ENCODE measurements at regions not wholly inside any gene's neighbourhood (a gene's known extent, or its start where the extent isn't known, plus 50 kb on each side); places are given as distances from the start of the nearest gene placed in this dataset.
A peak's percentile ranks its signal among the peaks of the same experiment; 100 is the strongest.

GRCh38 chrX:128870361-128870760 is 652.9 kb downstream of the SMARCA1 start (continued):
- TF ChIP-seq HOXB5 (CRISPR knock-in tag; IDR thresholded peaks at IDR 0.05) (no peak), NPAS2 (CRISPR knock-in tag; IDR thresholded peaks at IDR 0.05; ENCODE audit: borderline replicate concordance) (no peak), KDM5A (IDR thresholded peaks at IDR 0.05) (no peak), ZC3H11A (IDR thresholded peaks at IDR 0.05) (no peak), HES2 (IDR thresholded peaks at IDR 0.05) (no peak), EHF (CRISPR knock-in tag; IDR thresholded peaks at IDR 0.05) (no peak), ESRRA (IDR thresholded peaks at IDR 0.05; ENCODE audit: borderline replicate concordance, low read length) (no peak), KDM1A (IDR thresholded peaks at IDR 0.05; ENCODE audit: low read depth) (no peak)
- TF ChIP-seq, protein P1, sequence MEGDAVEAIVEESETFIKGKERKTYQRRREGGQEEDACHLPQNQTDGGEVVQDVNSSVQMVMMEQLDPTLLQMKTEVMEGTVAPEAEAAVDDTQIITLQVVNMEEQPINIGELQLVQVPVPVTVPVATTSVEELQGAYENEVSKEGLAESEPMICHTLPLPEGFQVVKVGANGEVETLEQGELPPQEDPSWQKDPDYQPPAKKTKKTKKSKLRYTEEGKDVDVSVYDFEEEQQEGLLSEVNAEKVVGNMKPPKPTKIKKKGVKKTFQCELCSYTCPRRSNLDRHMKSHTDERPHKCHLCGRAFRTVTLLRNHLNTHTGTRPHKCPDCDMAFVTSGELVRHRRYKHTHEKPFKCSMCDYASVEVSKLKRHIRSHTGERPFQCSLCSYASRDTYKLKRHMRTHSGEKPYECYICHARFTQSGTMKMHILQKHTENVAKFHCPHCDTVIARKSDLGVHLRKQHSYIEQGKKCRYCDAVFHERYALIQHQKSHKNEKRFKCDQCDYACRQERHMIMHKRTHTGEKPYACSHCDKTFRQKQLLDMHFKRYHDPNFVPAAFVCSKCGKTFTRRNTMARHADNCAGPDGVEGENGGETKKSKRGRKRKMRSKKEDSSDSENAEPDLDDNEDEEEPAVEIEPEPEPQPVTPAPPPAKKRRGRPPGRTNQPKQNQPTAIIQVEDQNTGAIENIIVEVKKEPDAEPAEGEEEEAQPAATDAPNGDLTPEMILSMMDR (IDR thresholded peaks at IDR 0.05) = no peak
- TF ChIP-seq, protein P2, sequence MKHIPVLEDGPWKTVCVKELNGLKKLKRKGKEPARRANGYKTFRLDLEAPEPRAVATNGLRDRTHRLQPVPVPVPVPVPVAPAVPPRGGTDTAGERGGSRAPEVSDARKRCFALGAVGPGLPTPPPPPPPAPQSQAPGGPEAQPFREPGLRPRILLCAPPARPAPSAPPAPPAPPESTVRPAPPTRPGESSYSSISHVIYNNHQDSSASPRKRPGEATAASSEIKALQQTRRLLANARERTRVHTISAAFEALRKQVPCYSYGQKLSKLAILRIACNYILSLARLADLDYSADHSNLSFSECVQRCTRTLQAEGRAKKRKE (CRISPR knock-in tag; IDR thresholded peaks at IDR 0.05; ENCODE audit: low read depth) = no peak

- TF ChIP-seq POLR2AphosphoS2 (conservative IDR thresholded peaks at IDR 0.05; ENCODE audit: low read length) (no peak), CHD2 (IDR thresholded peaks at IDR 0.05; ENCODE audit: low read length, partially characterized antibody) (no peak), MYC (IDR thresholded peaks at IDR 0.05; ENCODE audit: borderline replicate concordance, low read length) (no peak), RARB (CRISPR knock-in tag; IDR thresholded peaks at IDR 0.05) (no peak), NR3C1 (IDR thresholded peaks at IDR 0.05) (no peak), EP300 (IDR thresholded peaks at IDR 0.05) (no peak), JUNB (IDR thresholded peaks at IDR 0.05) (no peak), MAZ (IDR thresholded peaks at IDR 0.05; ENCODE audit: borderline replicate concordance, low read depth, low read length) (no peak), SMC3 (IDR thresholded peaks at IDR 0.05) (no peak), HMGXB4 (CRISPR knock-in tag; IDR thresholded peaks at IDR 0.05; ENCODE audit: borderline replicate concordance) (no peak), EHMT2 (IDR thresholded peaks at IDR 0.05; ENCODE audit: low read depth) (no peak)
- FAIRE-seq (peak; percentile 79), ATAC-seq (no peak), DNase-seq (ENCODE audit: low read depth in 1 of 2, low spot score in 1 of 2) (no peak)
- ChIA-PET CTCF (no interaction called here), POLR2A (no interaction called here)
- Histone ChIP-seq H3K27ac (no peak overlapping the region), H3K4me2 (no peak overlapping the region), H3K9me3 (no peaks in the 10 kb centered on the region), H3K4me1 (no peaks in the 10 kb centered on the region), H3K4me3 (no peak overlapping the region)
- 33% methylated on average over 2 of the region's 2 CpGs for WGBS (ENCODE audit: missing lambda C conversion rate)
Measured at GRCh38 chrX:128862557-128862956, 660.7 kb downstream of the SMARCA1 start.

DNA sequence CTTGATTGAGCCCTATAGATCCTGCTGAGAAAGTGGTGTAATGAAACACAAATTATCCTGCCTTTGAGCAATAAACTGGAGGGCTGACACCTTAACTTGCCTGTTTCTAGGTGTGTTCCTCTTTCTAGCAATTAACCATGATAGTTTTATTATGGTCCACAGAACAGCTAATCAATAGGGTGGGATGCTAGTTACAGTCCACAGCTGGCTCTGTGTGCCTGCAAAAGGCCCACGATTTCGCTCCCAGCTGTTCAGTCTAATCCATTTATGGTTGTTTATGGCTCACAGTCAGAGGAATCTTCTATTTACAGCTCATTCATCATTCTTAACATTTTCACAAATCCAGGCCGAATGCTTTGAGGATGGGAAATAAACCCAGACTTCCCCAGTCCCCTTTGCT is 674.9 kb downstream of the SMARCA1 start:
- Histone ChIP-seq H3K4me2 (no peak overlapping the region), H3K9me3 (no peaks in the 10 kb centered on the region), H3K4me1 (no peaks in the 10 kb centered on the region), H3K27ac (no peak overlapping the region), H3K4me3 (no peak overlapping the region)
- DNase-seq (ENCODE audit: low read depth in 1 of 2, low spot score in 1 of 2) (no peak), ATAC-seq (no peak), FAIRE-seq (no peak)
- ChIA-PET POLR2A (no interaction called here), CTCF (no interaction called here)
- TF ChIP-seq FOSB (CRISPR knock-in tag; IDR thresholded peaks at IDR 0.05) = no peak
- no peak for TF ChIP-seq RARB (CRISPR knock-in tag; IDR thresholded peaks at IDR 0.05)
- no peak for TF ChIP-seq TP53 (CRISPR knock-in tag; IDR thresholded peaks at IDR 0.05)
- TF ChIP-seq, protein P3, sequence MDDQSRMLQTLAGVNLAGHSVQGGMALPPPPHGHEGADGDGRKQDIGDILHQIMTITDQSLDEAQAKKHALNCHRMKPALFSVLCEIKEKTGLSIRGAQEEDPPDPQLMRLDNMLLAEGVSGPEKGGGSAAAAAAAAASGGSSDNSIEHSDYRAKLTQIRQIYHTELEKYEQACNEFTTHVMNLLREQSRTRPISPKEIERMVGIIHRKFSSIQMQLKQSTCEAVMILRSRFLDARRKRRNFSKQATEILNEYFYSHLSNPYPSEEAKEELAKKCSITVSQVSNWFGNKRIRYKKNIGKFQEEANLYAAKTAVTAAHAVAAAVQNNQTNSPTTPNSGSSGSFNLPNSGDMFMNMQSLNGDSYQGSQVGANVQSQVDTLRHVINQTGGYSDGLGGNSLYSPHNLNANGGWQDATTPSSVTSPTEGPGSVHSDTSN (IDR thresholded peaks at IDR 0.05) = no peak
- TF ChIP-seq HEYL (CRISPR knock-in tag; IDR thresholded peaks at IDR 0.05) = no peak
- no peak for TF ChIP-seq RAD21 (conservative IDR thresholded peaks at IDR 0.05 in 1 of 2, IDR thresholded peaks at IDR 0.05 in 1 of 2)
- no peak for TF ChIP-seq REST (IDR thresholded peaks at IDR 0.05)
- TF ChIP-seq SREBF2 (IDR thresholded peaks at IDR 0.05) = no peak
- TF ChIP-seq POLR2A (IDR thresholded peaks at IDR 0.05; ENCODE audit: low read length) = no peak
- WGBS (ENCODE audit: missing lambda C conversion rate) = 16% methylated on average over 3 of the region's 3 CpGs

All from A549 (cell line).